ENCODE measurements at regions not wholly inside any gene's neighbourhood (a gene's known extent, or its start where the extent isn't known, plus 50 kb on each side); places are given as distances from the start of the nearest gene placed in this dataset.

- TF ChIP-seq RAD21 (IDR thresholded peaks at IDR 0.05; ENCODE audit: low read length) (no peak), ELK1 (IDR thresholded peaks at IDR 0.05; ENCODE audit: borderline replicate concordance, low read depth, low read length) (no peak), CHD1 (IDR thresholded peaks at IDR 0.05; ENCODE audit: low read depth, low read length) (no peak)
- Histone ChIP-seq H2BK15ac (ENCODE audit: low read depth, low read length) (no peak overlapping the region), H2BK5ac (ENCODE audit: low read depth, low read length, poor library complexity, severe bottlenecking) (no peak overlapping the region), H3K9me3 (ENCODE audit: control insufficient read depth, insufficient read depth, low read length) (no peaks in the 10 kb centered on the region), H3K27ac (ENCODE audit: insufficient read depth, low read length) (no peak overlapping the region), H3K18ac (ENCODE audit: low read depth, low read length) (no peak overlapping the region), H2BK20ac (ENCODE audit: low read depth, low read length) (no peak overlapping the region), H4K91ac (ENCODE audit: insufficient read depth, low read depth, low read length) (no peak overlapping the region), H3K56ac (ENCODE audit: extremely low read depth, insufficient read depth, low read length) (no peak overlapping the region), H4K8ac (ENCODE audit: low read depth in 2 of 2, low read length in 2 of 2) (no peak overlapping the region), H3K4ac (ENCODE audit: low read depth, low read length) (no peak overlapping the region), H3K36me3 (ENCODE audit: control insufficient read depth, insufficient read depth, low read length) (no peaks in the 10 kb centered on the region), H2BK120ac (ENCODE audit: low read depth, low read length) (no peak overlapping the region), H2AK9ac (replicated peaks; ENCODE audit: low read depth, low read length, poor library complexity) (no peak overlapping the region), H3K79me1 (ENCODE audit: low read depth in 1 of 2, low read length in 2 of 2) (no peaks in the 10 kb centered on the region), H3K4me3 (ENCODE audit: insufficient read depth, low read depth, low read length) (no peak overlapping the region), H3K23ac (ENCODE audit: low read depth, low read length) (no peak overlapping the region), H3K4me1 (ENCODE audit: control insufficient read depth, insufficient read depth, low read length) (no peaks in the 10 kb centered on the region), H3K4me2 (ENCODE audit: low read depth, low read length) (no peak overlapping the region), H2AK5ac (ENCODE audit: low read depth, low read length) (no peak overlapping the region), H2AFZ (replicated peaks; ENCODE audit: low read length, poor library complexity) (no peak overlapping the region), H4K5ac (ENCODE audit: low read depth, low read length) (no peak overlapping the region), H3K9ac (ENCODE audit: low read depth, low read length) (no peak overlapping the region), H3K14ac (replicated peaks; ENCODE audit: low read depth, low read length) (no peak overlapping the region), H3K9me1 (ENCODE audit: insufficient read depth, low read length) (no peaks in the 10 kb centered on the region), H4K20me1 (ENCODE audit: insufficient read depth, low read length) (no peaks in the 10 kb centered on the region), H3K27me3 (ENCODE audit: control insufficient read depth, insufficient read depth, low read length) (no peaks in the 10 kb centered on the region)
- no CpG with 5 or more reads among the region's 2 CpGs for WGBS, 2 experiments (ENCODE audit: extremely low coverage in 2 of 2, insufficient read length in 1 of 2)
- in situ Hi-C loops (cut with MboI; ENCODE audit: low sequenced_read_pairs) = no loop called here
- ChIA-PET POLR2A (ENCODE audit: unreplicated experiment) (no interaction called here), CTCF (no interaction called here)
- BruUV-seq (replicated peaks) = no TSS peak
- dilution Hi-C loops (cut with HindIII; ENCODE audit: low sequenced_read_pairs, unreplicated experiment) = no loop called here
- DNase-seq (no peak), ATAC-seq (ENCODE audit: low read depth) (no peak)
- intact Hi-C loops (cut with micrococcal nuclease) = no loop called here
Measured at GRCh38 chr1:191739544-191739943, 418.7 kb upstream of the RGS18 start.

All from IMR-90 (cell line).